ENCODE measurements at regions not wholly inside any gene's neighbourhood (a gene's known extent, or its start where the extent isn't known, plus 50 kb on each side); places are given as distances from the start of the nearest gene placed in this dataset.
"Not testable (repeated sequence)": the region's sequence is repeated elsewhere in the genome, so short reads cannot be mapped to it uniquely, and the experiment has no call there.

DNA sequence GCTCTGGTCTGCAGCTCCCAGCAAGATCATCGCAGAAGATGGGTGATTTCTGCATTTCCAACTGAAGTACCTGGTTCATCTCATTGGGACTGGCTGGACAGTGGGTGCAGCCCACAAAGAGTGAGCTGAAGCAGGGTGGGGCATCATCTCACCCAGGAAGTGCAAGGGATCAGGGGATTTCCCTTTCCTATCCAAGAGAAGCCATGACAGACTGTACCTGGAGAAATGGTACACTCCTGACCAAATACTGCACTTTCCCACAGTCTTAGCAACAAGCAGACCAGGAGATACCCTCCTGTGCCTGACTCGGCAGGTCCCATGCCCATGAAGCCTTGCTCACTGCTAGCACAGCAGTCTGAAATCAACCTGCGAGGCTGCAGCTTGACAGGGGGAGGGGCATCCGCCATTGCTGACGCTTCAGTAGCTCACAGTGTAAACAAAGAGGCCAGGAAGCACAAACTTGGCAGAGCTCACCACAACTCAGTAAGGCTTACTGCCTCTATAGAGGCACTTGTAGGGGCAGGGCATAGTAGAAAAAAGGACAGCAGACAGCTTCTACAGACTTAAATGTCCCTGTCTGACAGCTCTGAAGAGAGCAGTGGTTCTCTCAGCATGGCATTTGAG is 60.5 kb downstream of the AREG start:
- H3K27ac ChIP-seq (ENCODE audit: low read depth, low read length); H3K4me3 ChIP-seq (ENCODE audit: low read depth, low read length); H3K27me3 ChIP-seq (ENCODE audit: insufficient read depth, low read length); H2AFZ ChIP-seq (ENCODE audit: low read length, unreplicated experiment); H3K79me2 ChIP-seq (ENCODE audit: control insufficient read depth, insufficient read depth, low read length, unreplicated experiment); H3K36me3 ChIP-seq (ENCODE audit: insufficient read depth, low read length): not testable (repeated sequence)
- H3K4me1 ChIP-seq (ENCODE audit: control insufficient read depth, insufficient read depth, low read length, unreplicated experiment), result peaks cover 41% of the 10 kb centered on the region

DNA sequence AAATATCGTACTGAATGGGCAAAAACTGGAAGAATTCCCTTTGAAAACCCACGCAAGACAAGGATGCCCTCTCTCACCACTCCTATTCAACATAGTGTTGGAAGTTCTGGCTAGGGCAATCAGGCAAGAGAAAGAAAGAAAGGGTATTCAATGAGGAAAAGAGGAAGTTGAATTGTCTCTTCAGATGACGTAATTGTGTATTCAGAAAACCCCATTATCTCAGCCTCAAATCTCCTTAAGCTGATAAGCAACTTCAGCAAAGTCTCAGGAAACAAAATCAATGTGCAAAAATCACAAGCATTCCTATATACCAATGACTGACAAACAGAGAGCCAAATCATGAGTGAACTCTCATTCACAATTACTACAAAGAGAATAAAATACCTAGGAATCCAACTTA is 64.4 kb downstream of the AREG start:
- H3K4me3 ChIP-seq (ENCODE audit: low read depth, low read length); H3K4me1 ChIP-seq (ENCODE audit: control insufficient read depth, insufficient read depth, low read length, unreplicated experiment); H3K79me2 ChIP-seq (ENCODE audit: control insufficient read depth, insufficient read depth, low read length, unreplicated experiment); H3K27me3 ChIP-seq (ENCODE audit: insufficient read depth, low read length); H3K36me3 ChIP-seq (ENCODE audit: insufficient read depth, low read length); H3K27ac ChIP-seq (ENCODE audit: low read depth, low read length); H2AFZ ChIP-seq (ENCODE audit: low read length, unreplicated experiment): not testable (repeated sequence)

DNA sequence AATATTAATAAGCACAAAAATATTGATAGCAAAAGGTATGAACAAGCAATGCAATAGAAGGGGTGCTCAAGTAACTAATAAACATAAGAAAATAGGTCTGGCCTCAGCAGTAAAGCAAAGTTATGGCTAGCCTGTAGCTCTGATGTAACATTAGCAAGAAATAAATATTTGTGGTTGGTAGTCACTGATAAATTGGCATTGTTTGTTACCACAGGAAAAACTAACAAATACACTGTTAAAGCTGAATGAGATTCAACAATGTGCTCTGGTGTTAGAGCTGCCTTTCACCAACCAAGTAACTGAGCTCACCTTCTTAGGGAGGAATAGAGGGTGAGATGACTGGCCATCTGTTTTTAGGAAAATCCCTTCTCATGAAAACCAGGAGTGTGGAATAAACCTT is 71.4 kb downstream of the AREG start:
- Histone ChIP-seq H3K4me3 (ENCODE audit: low read depth, low read length) (no peak overlapping the region), H3K27ac (ENCODE audit: low read depth, low read length) (no peak overlapping the region), H3K79me2 (ENCODE audit: control insufficient read depth, insufficient read depth, low read length, unreplicated experiment) (no peaks in the 10 kb centered on the region), H2AFZ (ENCODE audit: low read length, unreplicated experiment) (no peak overlapping the region), H3K36me3 (ENCODE audit: insufficient read depth, low read length) (no peaks in the 10 kb centered on the region), H3K4me1 (ENCODE audit: control insufficient read depth, insufficient read depth, low read length, unreplicated experiment) (no peaks in the 10 kb centered on the region), H3K27me3 (ENCODE audit: insufficient read depth, low read length) (no peaks in the 10 kb centered on the region)

DNA sequence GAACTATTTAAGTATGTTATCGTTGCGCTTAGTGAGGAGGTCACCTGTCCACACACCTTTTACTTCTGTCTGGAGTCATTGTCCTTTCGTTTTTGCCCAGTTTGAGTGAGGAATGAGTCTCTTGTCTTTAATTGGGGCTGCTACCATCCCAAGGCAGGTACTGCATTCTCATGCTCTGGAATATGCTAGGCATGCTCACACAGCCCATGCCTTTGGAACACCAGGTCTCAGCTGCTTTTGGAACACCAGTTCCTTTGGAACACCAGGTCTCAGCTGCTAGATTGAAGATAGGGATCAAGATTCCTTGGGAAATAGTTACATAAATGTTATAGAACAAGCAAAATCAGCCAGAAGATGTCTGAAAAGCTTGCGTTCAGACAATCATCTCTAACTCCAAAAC is 73.1 kb downstream of the AREG start:
- Histone ChIP-seq H3K4me1 (ENCODE audit: control insufficient read depth, insufficient read depth, low read length, unreplicated experiment) (peaks cover 8% of the 10 kb centered on the region), H3K79me2 (ENCODE audit: control insufficient read depth, insufficient read depth, low read length, unreplicated experiment) (no peaks in the 10 kb centered on the region), H3K36me3 (ENCODE audit: insufficient read depth, low read length) (no peaks in the 10 kb centered on the region), H3K4me3 (ENCODE audit: low read depth, low read length) (no peak overlapping the region), H3K27ac (ENCODE audit: low read depth, low read length) (no peak overlapping the region), H3K27me3 (ENCODE audit: insufficient read depth, low read length) (no peaks in the 10 kb centered on the region), H2AFZ (ENCODE audit: low read length, unreplicated experiment) (no peak overlapping the region)

DNA sequence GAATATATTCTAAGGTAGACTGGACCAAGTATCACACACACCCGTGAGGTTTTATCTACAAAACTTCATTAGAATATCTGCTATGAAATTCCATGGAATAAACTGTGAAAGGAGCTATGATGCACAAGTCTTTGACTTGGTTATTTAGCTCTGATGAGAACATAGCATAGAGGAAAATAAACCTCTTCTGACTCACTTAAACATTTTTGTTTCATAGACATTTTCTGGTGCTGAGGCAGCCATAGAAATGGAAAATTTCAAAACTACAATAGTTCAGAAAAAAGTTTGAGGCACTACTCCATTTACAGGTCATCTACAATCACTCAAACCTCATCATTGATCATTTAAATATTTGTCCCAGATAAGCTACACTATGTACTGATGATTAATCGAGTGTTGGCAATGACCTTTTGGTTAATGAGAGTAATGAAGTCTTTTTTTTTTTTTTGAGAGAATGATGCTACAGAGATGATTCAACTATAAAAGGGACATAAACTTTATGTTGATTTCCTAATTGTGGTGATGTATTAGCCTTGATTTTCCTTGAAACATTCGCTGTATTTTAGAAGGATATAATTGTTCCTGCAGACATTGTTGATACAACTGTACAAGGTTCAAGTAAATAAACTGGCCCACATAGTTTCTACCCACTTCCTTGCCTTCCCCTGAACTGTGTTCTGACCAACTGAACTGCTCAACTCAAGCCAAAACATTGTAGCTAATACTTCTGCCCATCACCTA is 77.5 kb downstream of the AREG start:
- no peak overlapping the region for H3K4me3 ChIP-seq (ENCODE audit: low read depth, low read length)
- no peaks in the 10 kb centered on the region for H3K27me3 ChIP-seq (ENCODE audit: insufficient read depth, low read length)
- H3K36me3 ChIP-seq (ENCODE audit: insufficient read depth, low read length), result no peaks in the 10 kb centered on the region
- H3K27ac ChIP-seq (ENCODE audit: low read depth, low read length), result peak overlapping the region; percentile 15
- peak overlapping the region; percentile 34 for H2AFZ ChIP-seq (ENCODE audit: low read length, unreplicated experiment)
- peaks cover 14% of the 10 kb centered on the region for H3K4me1 ChIP-seq (ENCODE audit: control insufficient read depth, insufficient read depth, low read length, unreplicated experiment)
- H3K79me2 ChIP-seq (ENCODE audit: control insufficient read depth, insufficient read depth, low read length, unreplicated experiment), result no peaks in the 10 kb centered on the region

DNA sequence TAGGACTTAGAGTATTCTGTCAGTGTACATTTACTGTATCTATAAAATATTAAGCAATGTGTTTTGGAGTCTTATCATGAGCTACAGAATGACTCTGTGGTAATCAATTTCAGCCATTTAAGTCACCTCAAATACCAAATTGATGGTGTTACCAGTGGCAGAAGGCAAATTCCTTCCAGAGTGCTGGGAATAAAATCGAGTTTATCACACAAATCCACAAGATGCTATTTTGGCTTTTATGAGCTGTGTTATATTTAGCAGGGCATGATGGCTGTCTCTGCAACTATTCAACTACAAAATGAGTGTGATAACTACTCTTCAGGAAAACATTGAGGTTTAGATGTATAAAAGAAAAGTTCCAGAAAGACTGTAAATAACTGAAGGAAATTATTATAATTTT is 78.2 kb downstream of the AREG start:
- Histone ChIP-seq H3K27ac (ENCODE audit: low read depth, low read length) (peak overlapping the region; percentile 15), H3K4me1 (ENCODE audit: control insufficient read depth, insufficient read depth, low read length, unreplicated experiment) (peaks cover 14% of the 10 kb centered on the region), H2AFZ (ENCODE audit: low read length, unreplicated experiment) (no peak overlapping the region), H3K36me3 (ENCODE audit: insufficient read depth, low read length) (no peaks in the 10 kb centered on the region), H3K4me3 (ENCODE audit: low read depth, low read length) (no peak overlapping the region), H3K27me3 (ENCODE audit: insufficient read depth, low read length) (no peaks in the 10 kb centered on the region), H3K79me2 (ENCODE audit: control insufficient read depth, insufficient read depth, low read length, unreplicated experiment) (no peaks in the 10 kb centered on the region)

DNA sequence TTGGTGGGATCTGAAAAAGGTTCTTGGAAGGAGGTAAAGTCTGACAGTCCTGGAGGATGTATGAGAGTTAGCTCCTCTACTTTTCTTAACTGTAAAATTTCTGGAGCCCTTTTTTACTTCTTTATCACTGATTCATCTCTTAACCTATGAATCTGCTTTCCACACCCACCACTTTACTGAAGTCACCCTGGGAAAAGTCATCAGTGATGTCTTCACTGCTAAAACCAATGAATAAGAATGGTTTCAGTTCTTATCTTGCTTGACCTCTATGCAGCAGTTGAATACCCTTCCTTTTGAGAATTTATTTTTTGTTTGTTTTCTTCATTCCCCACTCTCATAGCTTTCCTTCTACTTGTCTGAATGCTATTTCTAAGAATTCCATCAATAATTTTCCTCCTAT is 80.0 kb downstream of the AREG start:
- Histone ChIP-seq H3K36me3 (ENCODE audit: insufficient read depth, low read length) (no peaks in the 10 kb centered on the region), H2AFZ (ENCODE audit: low read length, unreplicated experiment) (no peak overlapping the region), H3K4me1 (ENCODE audit: control insufficient read depth, insufficient read depth, low read length, unreplicated experiment) (peaks cover 14% of the 10 kb centered on the region), H3K79me2 (ENCODE audit: control insufficient read depth, insufficient read depth, low read length, unreplicated experiment) (no peaks in the 10 kb centered on the region), H3K27me3 (ENCODE audit: insufficient read depth, low read length) (no peaks in the 10 kb centered on the region), H3K27ac (ENCODE audit: low read depth, low read length) (no peak overlapping the region), H3K4me3 (ENCODE audit: low read depth, low read length) (no peak overlapping the region)

DNA sequence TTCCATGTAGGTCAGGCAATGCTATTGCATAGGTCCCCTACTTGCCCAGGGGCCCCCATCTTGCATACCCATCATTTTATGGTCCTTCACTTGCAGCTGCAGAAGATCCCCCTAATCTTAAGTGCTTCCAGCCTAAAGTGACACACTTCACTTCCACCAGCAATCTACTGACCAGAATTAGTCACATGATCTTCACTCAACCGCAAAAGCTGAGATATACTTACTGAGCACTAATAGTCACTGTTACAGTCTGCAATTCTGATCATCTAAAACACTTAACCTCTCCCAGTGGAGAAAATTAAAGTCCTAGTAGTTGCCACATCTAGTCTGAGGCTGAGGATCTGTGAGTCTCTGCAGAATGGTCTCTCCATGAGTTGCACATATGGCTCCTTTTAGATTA is 82.1 kb downstream of the AREG start:
- H3K4me1 ChIP-seq (ENCODE audit: control insufficient read depth, insufficient read depth, low read length, unreplicated experiment), result peaks cover 15% of the 10 kb centered on the region
- H3K79me2 ChIP-seq (ENCODE audit: control insufficient read depth, insufficient read depth, low read length, unreplicated experiment), result no peaks in the 10 kb centered on the region
- no peaks in the 10 kb centered on the region for H3K27me3 ChIP-seq (ENCODE audit: insufficient read depth, low read length)
- no peaks in the 10 kb centered on the region for H3K36me3 ChIP-seq (ENCODE audit: insufficient read depth, low read length)
- H2AFZ ChIP-seq (ENCODE audit: low read length, unreplicated experiment), result no peak overlapping the region
- H3K27ac ChIP-seq (ENCODE audit: low read depth, low read length), result no peak overlapping the region
- H3K4me3 ChIP-seq (ENCODE audit: low read depth, low read length), result no peak overlapping the region

DNA sequence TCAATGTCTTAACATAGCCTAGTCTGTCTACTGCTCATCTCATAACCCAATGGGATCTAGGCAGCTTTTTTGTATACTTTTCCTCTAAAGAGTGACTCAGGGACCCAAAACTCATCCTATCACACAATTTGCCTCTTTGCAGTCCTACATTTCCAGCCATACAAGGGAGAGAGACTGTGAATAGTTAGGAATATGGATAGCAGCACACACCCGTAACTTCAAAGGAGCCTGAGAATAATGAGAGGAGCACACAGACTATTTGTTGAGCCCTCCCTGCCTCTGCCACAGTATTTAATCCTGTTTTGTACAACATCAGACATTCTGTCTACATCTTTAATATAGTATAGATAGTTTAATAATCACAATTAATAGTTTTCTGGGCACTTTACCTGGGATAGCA is 83.2 kb downstream of the AREG start:
- Histone ChIP-seq H3K36me3 (ENCODE audit: insufficient read depth, low read length) (no peaks in the 10 kb centered on the region), H3K27ac (ENCODE audit: low read depth, low read length) (no peak overlapping the region), H2AFZ (ENCODE audit: low read length, unreplicated experiment) (no peak overlapping the region), H3K27me3 (ENCODE audit: insufficient read depth, low read length) (no peaks in the 10 kb centered on the region), H3K4me1 (ENCODE audit: control insufficient read depth, insufficient read depth, low read length, unreplicated experiment) (peaks cover 9% of the 10 kb centered on the region), H3K4me3 (ENCODE audit: low read depth, low read length) (no peak overlapping the region), H3K79me2 (ENCODE audit: control insufficient read depth, insufficient read depth, low read length, unreplicated experiment) (no peaks in the 10 kb centered on the region)

DNA sequence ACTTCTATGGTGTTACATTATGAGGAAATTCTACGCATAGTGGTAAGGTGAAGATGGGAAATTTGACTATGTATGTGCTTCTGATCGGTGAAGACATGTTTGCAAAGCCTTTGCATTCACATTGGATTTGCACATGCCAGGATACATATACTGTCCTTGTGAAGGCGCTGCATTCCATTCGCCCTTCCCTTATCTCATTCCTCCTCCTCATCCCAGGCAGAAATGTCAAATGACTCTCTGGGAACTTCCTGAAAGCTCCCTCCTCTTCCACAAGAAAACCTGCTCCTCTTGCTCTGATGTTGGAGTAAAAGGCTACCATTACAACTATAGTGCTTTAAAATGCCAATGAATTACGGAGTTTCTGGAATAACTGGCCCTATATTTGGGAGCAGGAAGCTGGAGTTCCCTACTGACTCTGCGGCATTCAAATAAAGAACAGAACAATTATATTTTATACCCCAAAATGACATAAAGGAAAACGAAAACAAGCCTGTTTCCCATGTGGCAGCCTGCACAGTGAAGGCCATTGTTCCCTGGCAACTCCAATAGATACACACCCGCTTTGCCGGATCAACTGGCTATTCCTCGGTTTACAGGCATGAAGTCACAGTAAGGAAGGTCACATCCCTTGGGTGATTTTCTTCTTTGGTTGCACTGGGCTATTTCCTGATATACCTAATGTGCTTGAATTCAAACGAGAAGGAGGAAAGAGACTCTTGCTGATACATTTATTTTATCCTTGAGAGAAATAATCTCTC is 84.5 kb downstream of the AREG start:
- Histone ChIP-seq H3K27me3 (ENCODE audit: insufficient read depth, low read length) (no peaks in the 10 kb centered on the region), H3K4me3 (ENCODE audit: low read depth, low read length) (no peak overlapping the region), H3K79me2 (ENCODE audit: control insufficient read depth, insufficient read depth, low read length, unreplicated experiment) (no peaks in the 10 kb centered on the region), H2AFZ (ENCODE audit: low read length, unreplicated experiment) (no peak overlapping the region), H3K27ac (ENCODE audit: low read depth, low read length) (no peak overlapping the region), H3K4me1 (ENCODE audit: control insufficient read depth, insufficient read depth, low read length, unreplicated experiment) (peaks cover 5% of the 10 kb centered on the region), H3K36me3 (ENCODE audit: insufficient read depth, low read length) (no peaks in the 10 kb centered on the region)

Data from ACC112 (cell line).